Choroid plexus epithelial cell (primary cell): ENCODE measurements at regions not wholly inside any gene's neighbourhood (a gene's known extent, or its start where the extent isn't known, plus 50 kb on each side); places are given as distances from the start of the nearest gene placed in this dataset.

Experiments used
- DNase-seq: peaks from one replicate; pipeline ENCODE4 v3.0.0-alpha.2; 2010; ENCODE audit warnings: low read depth
- H3K4me3 ChIP-seq: 2 replicates; pipeline ENCODE4 v1.5.1; 2011; ENCODE audit warnings: low read depth, mild to moderate bottlenecking, control low read depth, low read length, moderate library complexity
- TF ChIP-seq, protein P1 (sequence below): conservative IDR thresholded peaks from 2 replicates; pipeline ENCODE4 v1.5.1; 2011; ENCODE audit warnings: low read depth, mild to moderate bottlenecking, control low read depth, inconsistent platforms, low read length, moderate library complexity

DNA sequence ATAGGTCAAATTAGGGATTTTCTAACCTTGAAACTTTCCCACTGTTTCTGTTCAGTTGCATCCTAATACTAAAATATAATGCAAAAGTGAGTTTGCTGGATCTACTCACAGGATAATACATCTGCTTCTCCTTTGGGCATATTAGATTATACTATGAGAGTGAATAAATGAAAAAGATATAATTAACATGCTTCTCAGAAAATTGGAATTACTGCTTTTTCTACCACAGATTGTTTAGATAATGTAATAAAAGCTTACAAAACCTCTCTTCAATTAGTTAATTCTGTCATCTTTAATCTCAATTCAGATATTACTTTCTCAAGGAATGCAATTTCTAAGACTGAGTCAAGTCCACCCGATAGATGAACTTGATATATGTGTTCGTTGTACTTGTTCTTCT, 1077.2 kb upstream of the CDH2 start:
- no peak for DNase-seq
- TF ChIP-seq, protein P1, sequence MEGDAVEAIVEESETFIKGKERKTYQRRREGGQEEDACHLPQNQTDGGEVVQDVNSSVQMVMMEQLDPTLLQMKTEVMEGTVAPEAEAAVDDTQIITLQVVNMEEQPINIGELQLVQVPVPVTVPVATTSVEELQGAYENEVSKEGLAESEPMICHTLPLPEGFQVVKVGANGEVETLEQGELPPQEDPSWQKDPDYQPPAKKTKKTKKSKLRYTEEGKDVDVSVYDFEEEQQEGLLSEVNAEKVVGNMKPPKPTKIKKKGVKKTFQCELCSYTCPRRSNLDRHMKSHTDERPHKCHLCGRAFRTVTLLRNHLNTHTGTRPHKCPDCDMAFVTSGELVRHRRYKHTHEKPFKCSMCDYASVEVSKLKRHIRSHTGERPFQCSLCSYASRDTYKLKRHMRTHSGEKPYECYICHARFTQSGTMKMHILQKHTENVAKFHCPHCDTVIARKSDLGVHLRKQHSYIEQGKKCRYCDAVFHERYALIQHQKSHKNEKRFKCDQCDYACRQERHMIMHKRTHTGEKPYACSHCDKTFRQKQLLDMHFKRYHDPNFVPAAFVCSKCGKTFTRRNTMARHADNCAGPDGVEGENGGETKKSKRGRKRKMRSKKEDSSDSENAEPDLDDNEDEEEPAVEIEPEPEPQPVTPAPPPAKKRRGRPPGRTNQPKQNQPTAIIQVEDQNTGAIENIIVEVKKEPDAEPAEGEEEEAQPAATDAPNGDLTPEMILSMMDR = no peak
- H3K4me3 ChIP-seq = no peak overlapping the region

DNA sequence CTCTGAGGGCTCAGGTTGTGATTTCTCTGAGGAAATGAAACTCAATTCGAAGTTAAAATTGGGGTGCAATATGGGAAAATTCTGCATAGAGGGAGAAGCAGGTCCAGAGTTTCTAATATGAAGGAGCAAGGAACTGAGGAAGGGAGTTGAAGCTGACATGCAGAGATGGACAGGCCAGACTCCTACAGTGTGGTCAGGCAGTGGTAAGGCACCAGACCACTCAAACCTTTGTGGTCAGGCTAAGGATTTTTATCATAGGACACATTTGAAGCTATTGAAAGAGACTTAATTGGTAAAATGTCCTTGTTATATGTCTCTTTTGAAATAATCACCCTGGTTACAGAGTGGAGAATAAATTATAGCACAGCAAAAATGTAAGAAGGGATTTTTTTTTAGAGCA, 1074.8 kb upstream of the CDH2 start:
- TF ChIP-seq, protein P1 = no peak
- no peak overlapping the region for H3K4me3 ChIP-seq
- DNase-seq = no peak

GRCh38 chr18:29250843-29251242, 1073.9 kb upstream of the CDH2 start:
- no peak for DNase-seq
- TF ChIP-seq, protein P1 = no peak
- no peak overlapping the region for H3K4me3 ChIP-seq

DNA sequence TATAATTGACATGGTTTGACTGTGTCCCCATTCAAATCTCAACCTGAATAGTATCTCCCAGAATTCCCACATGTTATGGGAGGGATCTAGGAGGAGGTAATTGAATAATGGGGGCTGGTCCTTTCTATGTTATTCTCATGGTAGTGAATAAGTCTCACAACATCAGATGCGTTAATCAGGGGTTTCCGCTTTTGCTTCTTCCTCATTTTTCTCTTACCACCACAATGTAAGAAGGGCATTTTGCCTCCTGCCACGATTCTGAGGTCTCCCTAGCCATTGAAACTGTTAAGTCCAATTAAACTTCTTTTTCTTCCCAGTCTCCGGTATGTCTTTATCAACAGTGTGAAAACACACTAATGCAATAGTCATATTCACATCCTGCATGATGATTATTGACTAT, 1073.3 kb upstream of the CDH2 start:
- TF ChIP-seq, protein P1 = no peak
- no peak for DNase-seq
- no peak overlapping the region for H3K4me3 ChIP-seq

DNA sequence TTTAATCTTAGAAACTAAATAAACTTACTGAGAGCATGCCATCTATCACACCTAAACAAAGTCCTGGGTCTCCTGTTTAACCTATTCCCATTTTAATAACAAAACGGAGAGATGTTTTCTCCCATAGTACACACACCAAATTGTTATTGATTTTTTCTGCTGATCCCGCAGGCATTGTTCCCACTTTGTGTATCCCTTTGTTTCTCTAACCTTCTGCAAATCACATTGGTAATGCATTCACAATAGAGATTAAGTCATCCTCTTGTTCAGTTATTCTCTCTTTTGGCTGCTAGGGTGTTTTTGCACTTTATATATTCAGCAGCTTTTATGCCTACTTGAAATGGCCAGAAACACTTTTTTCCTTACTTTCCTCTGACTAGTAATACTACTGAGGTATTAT, 1071.9 kb upstream of the CDH2 start:
- TF ChIP-seq, protein P1 = no peak
- DNase-seq = no peak
- H3K4me3 ChIP-seq = no peak overlapping the region

GRCh38 chr18:29241199-29241598, 1064.3 kb upstream of the CDH2 start:
- no peak overlapping the region for H3K4me3 ChIP-seq
- no peak for DNase-seq
- TF ChIP-seq, protein P1 = no peak

GRCh38 chr18:29234751-29235150, 1057.8 kb upstream of the CDH2 start:
- TF ChIP-seq, protein P1 = no peak
- no peak for DNase-seq
- H3K4me3 ChIP-seq = no peak overlapping the region
